C4-2B (cell line): ENCODE measurements at regions not wholly inside any gene's neighbourhood (a gene's known extent, or its start where the extent isn't known, plus 50 kb on each side); places are given as distances from the start of the nearest gene placed in this dataset.

ENCODE experiments used
- H3K27ac ChIP-seq: fragments of 450-650 bp; 2 replicates; pipeline ENCODE4 v1.5.1; 2017
- ZFX ChIP-seq: fragments of 450-650 bp; IDR thresholded peaks from 2 replicates; pipeline ENCODE4 v1.6.1; 2017
- TF ChIP-seq, protein P1 (sequence below): fragments of 450-650 bp; conservative IDR thresholded peaks from 2 replicates; pipeline ENCODE4 v1.5.1; 2017; ENCODE audit warnings: mild to moderate bottlenecking

DNA sequence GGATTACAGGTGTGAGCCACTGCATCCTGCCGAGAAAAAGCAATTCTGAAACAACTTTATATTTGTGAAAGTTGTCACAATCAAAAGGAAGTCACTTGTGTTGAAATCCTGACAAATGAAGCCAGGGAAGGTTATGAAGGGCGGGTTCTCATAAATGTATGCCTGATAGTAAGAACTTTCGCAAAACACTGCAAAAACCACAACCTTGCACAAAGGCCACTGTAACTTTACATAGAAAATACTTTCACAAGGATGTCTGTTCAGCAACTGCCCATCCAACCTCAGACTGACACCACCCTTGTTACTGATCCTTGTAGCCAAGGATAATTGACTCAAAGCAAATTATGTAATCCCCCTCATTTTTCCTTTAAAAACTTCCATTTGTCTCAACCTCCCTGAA, 90.6 kb downstream of the SLC4A3 start:
- H3K27ac ChIP-seq: no peak overlapping the region
- TF ChIP-seq ZFX: no peak
- TF ChIP-seq, protein P1, sequence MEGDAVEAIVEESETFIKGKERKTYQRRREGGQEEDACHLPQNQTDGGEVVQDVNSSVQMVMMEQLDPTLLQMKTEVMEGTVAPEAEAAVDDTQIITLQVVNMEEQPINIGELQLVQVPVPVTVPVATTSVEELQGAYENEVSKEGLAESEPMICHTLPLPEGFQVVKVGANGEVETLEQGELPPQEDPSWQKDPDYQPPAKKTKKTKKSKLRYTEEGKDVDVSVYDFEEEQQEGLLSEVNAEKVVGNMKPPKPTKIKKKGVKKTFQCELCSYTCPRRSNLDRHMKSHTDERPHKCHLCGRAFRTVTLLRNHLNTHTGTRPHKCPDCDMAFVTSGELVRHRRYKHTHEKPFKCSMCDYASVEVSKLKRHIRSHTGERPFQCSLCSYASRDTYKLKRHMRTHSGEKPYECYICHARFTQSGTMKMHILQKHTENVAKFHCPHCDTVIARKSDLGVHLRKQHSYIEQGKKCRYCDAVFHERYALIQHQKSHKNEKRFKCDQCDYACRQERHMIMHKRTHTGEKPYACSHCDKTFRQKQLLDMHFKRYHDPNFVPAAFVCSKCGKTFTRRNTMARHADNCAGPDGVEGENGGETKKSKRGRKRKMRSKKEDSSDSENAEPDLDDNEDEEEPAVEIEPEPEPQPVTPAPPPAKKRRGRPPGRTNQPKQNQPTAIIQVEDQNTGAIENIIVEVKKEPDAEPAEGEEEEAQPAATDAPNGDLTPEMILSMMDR: no peak

- H3K27ac ChIP-seq: no peak overlapping the region
- TF ChIP-seq, protein P1: no peak
- TF ChIP-seq ZFX: no peak
Observed at GRCh38 chr2:219719521-219719920, 92.1 kb downstream of the SLC4A3 start.

DNA sequence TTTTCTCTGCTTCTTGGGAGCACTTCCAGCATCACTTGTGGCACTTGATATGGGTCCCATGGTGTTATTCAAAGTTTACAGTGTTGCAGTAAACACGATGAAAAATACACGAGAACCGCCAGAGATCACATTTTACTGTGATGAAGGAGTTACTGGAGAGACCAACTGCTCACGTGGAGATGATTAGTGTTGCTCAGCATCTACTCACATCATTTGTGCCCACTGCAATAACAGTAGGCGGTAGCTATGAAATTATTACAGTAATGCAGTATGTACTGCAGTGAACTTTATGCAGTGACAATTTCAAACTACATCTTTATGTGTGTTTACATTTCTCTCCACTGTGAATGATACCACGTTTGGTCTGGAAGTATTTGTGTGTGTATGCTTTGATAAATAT, 93.5 kb downstream of the SLC4A3 start:
- TF ChIP-seq, protein P1: no peak
- TF ChIP-seq ZFX: no peak
- H3K27ac ChIP-seq: no peak overlapping the region

DNA sequence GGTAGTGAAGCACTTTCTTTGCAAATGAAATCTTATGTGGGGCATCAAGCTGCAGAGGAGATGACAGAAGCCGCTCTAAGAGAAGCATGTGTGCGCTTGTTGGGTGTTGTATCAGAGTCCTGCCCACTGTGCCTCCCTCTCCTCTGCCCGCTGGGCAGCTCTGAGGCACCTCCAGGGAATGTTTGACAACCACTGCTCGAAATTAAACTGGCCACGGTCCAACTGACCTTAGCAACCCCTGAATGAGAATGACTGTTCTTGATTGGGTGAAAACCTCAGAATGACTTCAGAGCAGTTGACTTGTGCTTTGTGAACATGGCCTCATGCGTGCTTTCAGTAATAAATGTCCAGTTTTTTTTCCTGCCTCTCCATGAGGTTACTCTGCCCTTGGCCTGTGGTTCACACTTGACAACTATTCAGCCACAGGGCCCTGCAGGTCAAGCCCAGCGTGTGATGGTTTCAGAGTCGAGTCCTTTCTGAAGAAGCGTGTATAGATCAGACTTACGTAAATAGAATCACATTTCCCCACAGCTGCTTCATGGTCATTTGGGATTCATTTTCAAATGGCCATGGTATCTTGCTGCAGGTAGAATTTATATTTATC, 94.9 kb downstream of the SLC4A3 start:
- H3K27ac ChIP-seq: no peak overlapping the region
- TF ChIP-seq, protein P1: no peak
- no peak for TF ChIP-seq ZFX

- H3K27ac ChIP-seq: no peak overlapping the region
- no peak for TF ChIP-seq ZFX
- TF ChIP-seq, protein P1: no peak
Observed at GRCh38 chr2:219723311-219723710, 95.9 kb downstream of the SLC4A3 start.

DNA sequence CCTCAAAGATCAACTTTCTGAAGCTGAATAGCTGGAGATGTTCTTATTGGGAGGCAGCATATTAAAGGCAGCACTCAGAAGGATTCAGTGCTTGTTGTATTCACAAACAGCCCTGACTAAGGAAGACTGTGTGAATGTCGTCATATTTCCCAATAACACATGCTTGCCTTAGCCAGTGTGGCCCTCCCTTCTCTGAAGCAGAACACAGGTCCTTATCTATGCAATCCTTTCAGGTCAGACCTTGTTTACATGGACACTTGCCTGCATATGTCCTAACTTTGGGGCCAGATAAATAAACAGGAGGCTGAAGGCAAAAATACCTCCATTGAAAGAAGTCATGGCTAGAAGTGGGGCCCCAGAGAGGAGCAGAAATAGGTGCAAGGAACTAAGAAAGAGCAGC, 97.2 kb downstream of the SLC4A3 start:
- no peak overlapping the region for H3K27ac ChIP-seq

GRCh38 chr2:219726916-219727315, 99.5 kb downstream of the SLC4A3 start:
- TF ChIP-seq, protein P1: no peak
- no peak for TF ChIP-seq ZFX
- no peak overlapping the region for H3K27ac ChIP-seq

More for the DNA sequence above, 97.2 kb downstream of the SLC4A3 start:
- no peak for TF ChIP-seq ZFX
- TF ChIP-seq, protein P1: no peak
